GM19452 (cell line): ENCODE measurements at regions not wholly inside any gene's neighbourhood (a gene's known extent, or its start where the extent isn't known, plus 50 kb on each side); places are given as distances from the start of the nearest gene placed in this dataset.

Experiments
- ATAC-seq: cut with Tn5 transposase; IDR thresholded peaks from one replicate; pipeline ENCODE4 v1.9.1; 2021; ENCODE audit not compliant: unreplicated experiment

GRCh38 chr15:47475336-47475735 lies 242.0 kb upstream of the SEMA6D start:
- no peak for ATAC-seq

DNA sequence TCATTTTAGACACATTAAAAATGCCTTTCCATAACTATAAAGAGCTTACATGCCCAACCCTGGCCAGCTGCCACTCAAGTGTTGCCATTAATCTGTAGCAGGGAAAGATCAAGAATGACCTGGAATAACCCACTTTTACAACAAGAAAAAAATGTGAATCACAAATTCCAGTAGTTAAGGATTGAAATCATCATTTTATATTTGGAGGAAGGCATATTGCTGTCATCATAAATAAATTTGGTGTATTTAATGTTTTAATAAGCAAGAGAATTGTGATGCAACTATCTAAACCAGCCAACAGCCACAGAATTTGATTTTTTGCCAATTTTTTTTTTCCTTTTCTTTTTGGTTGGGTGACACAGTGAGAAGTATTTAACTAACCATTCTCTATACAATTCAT lies 240.0 kb upstream of the SEMA6D start:
- no peak for ATAC-seq

- no peak for ATAC-seq
Measured at GRCh38 chr15:47484059-47484458, 233.2 kb upstream of the SEMA6D start.

GRCh38 chr15:47484997-47485396 lies 232.3 kb upstream of the SEMA6D start:
- no peak for ATAC-seq

DNA sequence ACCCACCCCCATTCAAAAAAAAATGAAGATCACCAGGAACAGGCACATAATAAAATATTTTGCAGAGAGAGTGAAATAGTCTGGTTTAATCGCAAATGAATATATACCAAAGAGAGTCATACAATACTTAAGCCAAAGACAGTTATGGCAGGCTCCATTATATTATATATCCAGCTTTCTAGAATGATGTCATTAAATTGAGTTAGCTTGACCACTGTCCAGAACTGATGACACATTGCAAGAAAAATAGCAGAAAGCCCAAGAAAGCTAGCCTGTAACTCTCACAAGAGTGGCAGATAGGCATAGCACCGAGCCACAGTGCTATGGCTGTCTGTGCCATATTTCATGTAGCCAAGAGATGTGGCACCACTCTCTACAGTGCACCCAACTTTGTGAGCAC lies 231.9 kb upstream of the SEMA6D start:
- no peak for ATAC-seq

GRCh38 chr15:47486040-47486439 lies 231.3 kb upstream of the SEMA6D start:
- ATAC-seq, result no peak

GRCh38 chr15:47492195-47492594 lies 225.1 kb upstream of the SEMA6D start:
- no peak for ATAC-seq

DNA sequence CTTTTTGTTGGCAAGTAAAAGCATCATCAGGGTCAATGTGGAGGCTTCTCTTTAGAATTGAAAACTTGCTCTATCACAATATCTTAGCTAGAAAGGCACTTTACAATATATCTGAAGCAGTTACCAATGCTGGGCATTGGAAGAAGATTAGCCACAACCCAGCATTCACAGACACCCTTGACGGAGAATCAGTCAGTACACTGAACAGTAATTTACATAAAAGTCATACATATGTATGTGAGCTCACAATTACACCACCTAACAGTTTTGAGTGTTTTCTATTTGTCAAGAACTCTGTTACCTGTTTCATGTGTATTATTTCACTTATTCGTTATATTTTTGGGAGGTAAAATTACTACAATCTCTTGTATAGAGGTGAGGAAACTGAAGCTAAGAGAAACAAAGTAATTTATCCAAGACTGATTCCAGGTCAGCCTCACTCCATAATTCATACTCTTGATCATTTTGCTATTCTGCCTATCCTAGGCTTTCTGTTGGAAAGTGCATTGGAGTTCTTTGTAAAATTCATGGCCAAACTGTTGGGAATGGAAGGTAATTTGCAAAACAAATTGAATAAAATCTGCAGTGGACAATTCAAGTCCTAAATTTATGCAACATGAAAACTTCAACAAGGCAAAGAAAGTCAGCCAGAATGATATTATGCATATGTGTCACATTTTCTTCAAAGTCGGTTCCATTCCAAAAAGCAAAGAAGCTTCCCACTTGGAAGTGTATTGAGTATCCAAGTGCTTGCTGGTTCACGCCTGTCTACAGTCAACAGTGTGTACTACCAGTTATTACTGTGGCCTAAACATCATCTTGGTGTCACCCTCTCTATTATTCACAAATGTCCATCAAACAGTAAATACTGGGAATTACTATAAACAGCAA lies 223.7 kb upstream of the SEMA6D start:
- no peak for ATAC-seq

DNA sequence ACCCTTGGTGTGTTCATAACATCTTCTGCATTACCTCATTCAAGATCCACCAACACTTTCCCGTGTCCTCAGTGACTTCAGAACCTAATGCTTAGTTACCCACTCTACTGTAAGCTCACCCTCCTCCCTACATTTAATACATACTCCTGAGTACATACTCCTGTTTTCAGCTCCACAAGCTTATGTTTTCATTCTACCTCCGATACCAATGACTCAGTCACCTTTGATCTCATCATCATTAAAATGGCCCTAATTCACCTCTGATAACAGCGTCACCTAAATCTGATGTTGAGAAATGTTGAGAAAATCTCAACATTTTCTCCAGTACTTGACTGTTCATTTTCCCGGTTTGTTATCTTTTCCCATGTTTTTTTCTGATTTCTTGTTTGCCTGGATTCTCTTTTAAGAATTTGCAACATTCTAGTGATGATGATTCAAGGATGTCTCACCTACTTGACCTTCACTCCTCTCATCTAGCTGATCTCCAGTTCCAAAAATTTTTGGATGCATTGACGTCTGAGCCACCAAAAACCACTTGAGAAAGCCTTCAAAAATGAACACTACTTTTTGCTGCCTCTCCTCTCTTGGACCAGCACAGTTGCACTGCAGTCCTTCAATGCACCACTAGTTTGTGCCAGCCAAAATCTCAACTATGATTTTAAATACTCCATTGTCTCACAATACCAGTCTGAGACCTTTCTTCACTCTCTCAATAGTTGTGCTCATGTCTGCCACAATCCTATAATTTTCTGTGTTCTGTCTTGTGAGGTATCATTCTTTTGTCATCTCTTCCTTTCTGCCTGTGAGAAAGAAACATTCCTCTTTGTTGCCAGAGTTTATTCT lies 220.7 kb upstream of the SEMA6D start:
- ATAC-seq, result no peak

DNA sequence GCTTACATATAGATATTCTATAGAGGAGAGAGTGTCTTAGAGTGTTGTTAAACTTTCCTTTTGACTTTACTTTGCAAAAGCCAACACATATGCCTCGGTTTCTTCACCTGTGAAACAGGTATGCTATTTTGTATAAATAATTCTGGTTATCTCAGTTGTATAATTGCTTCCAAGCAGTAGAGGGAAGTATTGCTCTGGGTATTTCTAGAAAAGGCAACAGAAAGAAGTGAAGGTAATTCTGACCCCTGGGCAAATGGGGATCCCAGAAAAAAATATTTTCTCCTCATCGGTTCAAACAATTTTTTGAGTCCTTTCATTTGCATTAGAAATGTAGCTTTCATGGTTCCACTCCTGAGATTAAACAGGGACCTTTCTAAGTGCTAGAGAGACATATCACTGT lies 216.5 kb upstream of the SEMA6D start:
- no peak for ATAC-seq

DNA sequence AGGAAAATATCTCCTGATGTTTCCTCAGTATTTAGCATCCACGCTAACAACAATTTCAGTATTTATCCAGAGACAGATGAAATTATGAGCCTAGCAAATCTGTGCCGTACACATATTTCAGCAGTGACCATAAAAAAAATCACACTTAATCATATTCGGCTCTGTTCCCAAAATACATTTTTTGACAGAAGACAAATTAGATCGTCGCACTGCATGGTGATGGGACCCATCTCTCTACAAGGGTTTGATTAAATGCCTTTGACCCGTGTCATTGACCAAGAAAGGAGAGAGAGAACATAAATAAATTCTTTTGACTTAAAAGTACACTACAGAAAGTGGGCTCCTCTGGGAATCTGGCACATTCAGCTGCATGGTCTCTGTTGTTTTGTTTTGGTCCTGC lies 215.3 kb upstream of the SEMA6D start:
- no peak for ATAC-seq

DNA sequence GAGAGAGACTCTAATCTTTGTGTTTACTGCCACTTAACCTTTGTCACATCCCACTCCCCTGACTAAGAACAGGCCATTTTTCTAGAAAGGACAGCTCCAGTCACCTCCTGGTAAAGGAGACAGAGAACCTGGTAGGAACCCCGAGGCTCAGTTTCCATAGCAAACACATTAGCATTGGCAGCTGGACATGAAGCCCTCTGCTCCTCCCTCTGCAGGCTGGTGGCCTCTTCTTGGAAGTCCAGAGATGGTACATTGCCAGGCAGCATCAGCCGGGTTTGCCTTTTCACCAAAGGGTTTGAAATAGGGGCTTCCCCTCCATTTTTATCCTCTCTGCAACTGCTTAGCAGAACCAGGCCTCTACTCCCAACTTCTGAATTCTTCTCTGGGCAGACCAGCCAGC lies 213.4 kb upstream of the SEMA6D start:
- no peak for ATAC-seq

DNA sequence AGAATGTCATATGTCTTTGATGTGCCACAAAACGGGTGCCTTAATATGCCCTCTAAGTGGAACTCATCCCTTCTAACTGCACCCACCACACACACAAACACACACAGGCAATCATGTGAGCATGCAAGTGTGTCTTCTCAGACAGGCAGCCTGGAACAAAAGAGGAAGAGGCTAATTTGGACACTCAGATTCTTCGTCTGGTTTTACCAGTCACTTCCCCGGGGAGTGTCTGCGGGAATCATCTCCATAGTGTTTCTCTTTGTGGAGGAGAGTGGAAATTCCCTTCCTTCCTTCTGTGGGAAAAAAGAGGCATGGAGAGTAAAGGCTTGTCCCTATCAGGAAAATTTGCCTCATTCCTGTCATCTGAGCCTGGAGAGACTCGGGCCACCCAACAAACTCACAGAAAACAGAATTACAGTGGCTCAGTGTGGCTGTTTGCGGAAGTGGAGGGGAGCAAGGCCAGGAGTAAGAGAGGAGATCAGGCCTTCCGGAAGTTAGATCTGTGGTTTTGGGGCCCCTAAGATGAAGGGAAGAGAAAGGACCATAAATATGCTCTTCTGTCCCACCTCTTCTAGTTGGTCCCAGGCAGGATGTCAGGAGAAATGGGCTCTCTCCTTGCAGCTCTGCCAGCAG lies 212.6 kb upstream of the SEMA6D start:
- no peak for ATAC-seq

DNA sequence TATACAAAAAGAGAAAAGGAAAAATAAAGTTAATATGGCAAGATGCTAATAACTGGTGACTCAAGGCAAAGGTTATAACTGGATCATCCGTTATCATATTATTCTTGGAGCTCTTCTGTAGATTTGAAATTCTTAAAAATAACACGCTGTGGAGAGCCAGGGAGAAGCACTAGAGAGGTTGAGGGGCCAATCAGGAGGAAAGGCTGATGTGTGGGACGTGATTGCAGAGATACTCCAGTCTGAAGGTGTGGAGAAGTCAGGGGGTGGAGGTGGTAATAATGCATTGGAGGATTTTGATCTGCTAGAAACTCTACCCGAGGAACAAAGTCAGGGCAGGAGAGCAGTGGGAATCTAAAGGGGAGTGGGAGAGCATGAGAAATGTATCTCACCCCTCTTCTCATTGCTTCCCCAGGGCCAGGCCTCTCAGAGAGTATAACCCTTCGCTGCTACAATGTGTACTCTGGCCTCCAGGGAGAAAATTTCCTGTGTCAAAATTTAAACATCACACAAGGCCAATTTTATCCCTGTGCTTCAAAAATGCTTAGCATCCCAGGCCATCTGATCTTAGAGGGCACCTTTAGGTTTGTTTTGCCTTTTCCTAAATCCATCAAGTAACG lies 211.5 kb upstream of the SEMA6D start:
- no peak for ATAC-seq

GRCh38 chr15:47506329-47507100 lies 210.8 kb upstream of the SEMA6D start:
- no peak for ATAC-seq

DNA sequence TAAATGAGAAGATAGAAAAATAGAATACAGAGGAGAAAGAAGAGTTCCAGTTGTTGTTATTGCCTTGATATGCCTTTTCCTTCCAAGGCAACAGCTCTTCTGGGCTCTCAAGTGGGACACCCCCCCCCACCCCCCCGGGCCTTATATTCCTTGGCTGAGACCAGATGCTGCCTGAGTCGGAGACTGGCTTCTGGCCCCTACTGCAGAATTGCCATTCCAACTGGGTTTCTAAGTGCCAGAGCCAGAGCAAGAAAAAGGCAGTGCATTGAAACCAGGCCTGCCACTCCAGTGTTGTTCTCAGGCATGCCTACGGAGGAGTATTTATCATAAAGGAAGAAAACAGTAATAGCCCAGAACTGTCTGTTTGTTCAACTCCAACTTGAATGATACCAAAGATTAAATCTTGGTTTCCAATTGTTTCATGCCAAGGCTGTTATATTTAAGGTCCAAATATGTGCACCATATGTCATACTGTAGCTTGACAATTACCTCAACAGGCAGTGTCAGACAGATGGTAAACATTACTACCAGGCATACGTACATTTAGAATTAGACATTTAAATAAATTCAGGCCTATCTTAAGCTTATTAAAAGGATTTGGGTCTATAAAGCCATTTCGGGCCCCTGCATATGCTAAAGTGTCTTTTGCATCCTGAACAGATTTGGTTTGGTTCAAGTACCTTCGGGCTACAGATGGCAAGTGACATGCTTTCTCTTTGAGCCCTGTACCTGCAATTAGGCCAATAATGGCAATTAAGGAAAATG lies 209.9 kb upstream of the SEMA6D start:
- ATAC-seq, result no peak

GRCh38 chr15:47511261-47511660 lies 206.0 kb upstream of the SEMA6D start:
- no peak for ATAC-seq

DNA sequence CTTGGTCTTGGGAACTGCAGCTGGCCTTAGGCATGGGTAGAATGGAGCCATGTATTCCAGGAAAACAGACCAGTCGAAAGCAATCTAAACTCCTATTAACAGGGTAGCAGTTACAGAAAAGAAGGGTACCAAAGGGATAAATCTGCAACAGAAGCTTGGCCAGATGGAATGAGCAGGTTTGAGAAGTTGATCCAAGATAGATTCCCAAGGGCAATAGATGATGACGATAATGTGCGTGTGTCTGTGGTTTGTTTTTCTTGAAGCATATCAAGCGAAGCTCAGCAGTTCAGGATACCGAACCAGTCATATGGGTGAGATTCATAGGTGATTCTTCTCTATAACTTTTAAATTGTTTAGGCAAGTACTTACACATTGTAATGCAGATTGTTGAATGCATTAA lies 203.8 kb upstream of the SEMA6D start:
- no peak for ATAC-seq

GRCh38 chr15:47514200-47514652 lies 203.1 kb upstream of the SEMA6D start:
- no peak for ATAC-seq

GRCh38 chr15:47516558-47516957 lies 200.7 kb upstream of the SEMA6D start:
- ATAC-seq, result no peak
